ENCODE measurements at regions not wholly inside any gene's neighbourhood (a gene's known extent, or its start where the extent isn't known, plus 50 kb on each side); places are given as distances from the start of the nearest gene placed in this dataset.
"Not testable (repeated sequence)": the region's sequence is repeated elsewhere in the genome, so short reads cannot be mapped to it uniquely, and the experiment has no call there.

- Mint-ChIP-seq H3K27ac (peak overlapping the region; percentile 60), H3K36me3 (ENCODE audit: low read depth) (no peaks in the 10 kb centered on the region), H3K4me1 (ENCODE audit: low read depth) (peaks cover 37% of the 10 kb centered on the region), H3K9me3 (peaks cover under 1% of the 10 kb centered on the region), H3K4me3 (no peak overlapping the region), H3K27me3 (no peaks in the 10 kb centered on the region)
- CTCF ChIA-PET, result no interaction called here
- intact Hi-C loops (cut with micrococcal nuclease), result no loop called here
- POLR2A ChIA-PET, result interaction anchor here (0.6 to 2.2 kb wide), 4 partner anchors 12 to 93 kb away, joined by 3 to 6 read pairs (median 3); partner anchors contain the start of gene KLF6
- no peak for TF ChIP-seq CTCF (IDR thresholded peaks at IDR 0.05)
- DNase-seq, result no peak
- no peak for ATAC-seq
Measured at GRCh38 chr10:3877211-3878000, 92.4 kb upstream of the KLF6 start.

GRCh38 chr10:3876350-3876962 lies 91.4 kb upstream of the KLF6 start:
- POLR2A ChIA-PET, result interaction anchor here (0.6 to 2.6 kb wide), 6 partner anchors 13 to 95 kb away, joined by 3 to 7 read pairs (median 3); partner anchors contain the start of gene KLF6
- no peak for ATAC-seq

GRCh38 chr10:3875842-3876235 lies 90.8 kb upstream of the KLF6 start:
- Mint-ChIP-seq H3K9me3 (no peaks in the 10 kb centered on the region), H3K27me3 (no peaks in the 10 kb centered on the region), H3K36me3 (ENCODE audit: low read depth) (no peaks in the 10 kb centered on the region), H3K4me1 (ENCODE audit: low read depth) (peaks cover 37% of the 10 kb centered on the region), H3K4me3 (peak overlapping the region; percentile 0), H3K27ac (peak overlapping the region; percentile 75)
- ChIA-PET CTCF (interaction anchor here (0.5 kb wide), 1 partner anchor 238 kb away, joined by 3 read pairs; no protein-coding TSS in a partner anchor), POLR2A (interaction anchor here (0.9 to 2.6 kb wide), 6 partner anchors 9 to 94 kb away, joined by 3 to 14 read pairs (median 6); partner anchors contain the start of gene KLF6)
- ATAC-seq, result no peak
- no peak for TF ChIP-seq CTCF (IDR thresholded peaks at IDR 0.05)
- no peak for DNase-seq
- intact Hi-C loops (cut with micrococcal nuclease), result no loop called here

More at GRCh38 chr10:3876350-3876962, 91.4 kb upstream of the KLF6 start:
- Mint-ChIP-seq H3K27ac (peak overlapping the region; percentile 75), H3K4me3 (no peak overlapping the region), H3K9me3 (no peaks in the 10 kb centered on the region), H3K36me3 (ENCODE audit: low read depth) (no peaks in the 10 kb centered on the region), H3K4me1 (ENCODE audit: low read depth) (peaks cover 37% of the 10 kb centered on the region), H3K27me3 (no peaks in the 10 kb centered on the region)
- no peak for DNase-seq
- TF ChIP-seq CTCF (IDR thresholded peaks at IDR 0.05), result no peak
- CTCF ChIA-PET, result interaction anchor here (0.5 kb wide), 1 partner anchor 239 kb away, joined by 3 read pairs; no protein-coding TSS in a partner anchor
- intact Hi-C loops (cut with micrococcal nuclease), result no loop called here

- intact Hi-C loops (cut with micrococcal nuclease), result no loop called here
- CTCF ChIA-PET, result interaction anchor here (0.7 to 1.2 kb wide), 3 partner anchors 46 to 85 kb away, joined by 3 read pairs; no protein-coding TSS in a partner anchor
- no peak for TF ChIP-seq CTCF (IDR thresholded peaks at IDR 0.05)
- DNase-seq (peak; percentile 37), ATAC-seq (peak; percentile 61)
- no peaks in the 10 kb centered on the region for H3K36me3 Mint-ChIP-seq (ENCODE audit: low read depth)
- H3K27ac Mint-ChIP-seq, result peak overlapping the region; percentile 75
- H3K4me3 Mint-ChIP-seq, result peak overlapping the region; percentile 0
- H3K4me1 Mint-ChIP-seq (ENCODE audit: low read depth), result peaks cover 37% of the 10 kb centered on the region
- POLR2A ChIA-PET, result interaction anchor here (0.6 to 2.6 kb wide), 12 partner anchors 9 to 192 kb away, joined by 3 to 14 read pairs (median 3); partner anchors contain the start of gene KLF6
- H3K27me3 Mint-ChIP-seq, result no peaks in the 10 kb centered on the region
- no peaks in the 10 kb centered on the region for H3K9me3 Mint-ChIP-seq
Measured at GRCh38 chr10:3874990-3875841, 90.2 kb upstream of the KLF6 start.

- ChIA-PET CTCF (interaction anchor here (0.9 to 1.2 kb wide), 3 partner anchors 8 to 85 kb away, joined by 3 to 5 read pairs (median 3); no protein-coding TSS in a partner anchor), POLR2A (interaction anchor here (0.6 to 2.6 kb wide), 10 partner anchors 8 to 192 kb away, joined by 3 to 14 read pairs (median 3); partner anchors contain the start of gene KLF6)
- ATAC-seq; H3K36me3 Mint-ChIP-seq (ENCODE audit: low read depth); H3K4me3 Mint-ChIP-seq; intact Hi-C loops (cut with micrococcal nuclease); H3K9me3 Mint-ChIP-seq; H3K27me3 Mint-ChIP-seq; DNase-seq: not testable (repeated sequence)
- peaks cover 38% of the 10 kb centered on the region for H3K4me1 Mint-ChIP-seq (ENCODE audit: low read depth)
- H3K27ac Mint-ChIP-seq, result peak overlapping the region; percentile 75
Measured at GRCh38 chr10:3874610-3874989, 89.6 kb upstream of the KLF6 start.
